Skin of body (tissue), 2 donors: ENCODE measurements at regions not wholly inside any gene's neighbourhood (a gene's known extent, or its start where the extent isn't known, plus 50 kb on each side); places are given as distances from the start of the nearest gene placed in this dataset. TPM values are rescaled to one million over a fixed set of nuclear protein-coding genes. Genes with fewer than 3 reads are reported as not detected.
"Not testable (repeated sequence)": the region's sequence is repeated elsewhere in the genome, so short reads cannot be mapped to it uniquely, and the experiment has no call there.

Experiments used
- DNase-seq: peaks from one replicate; lab custom pipeline; 2025; lab: John Stamatoyannopoulos, UW
- small RNA-seq: library from RNA; depleted of rRNA; stranded (forward); fragments of <200 nt; gene quantifications from one replicate; pipeline ENCODE3, GENCODE V24; 2014; ENCODE audit warnings: low replicate concordance

GRCh38 chr16:31745098-31745497 lies 128.5 kb upstream of the ZNF267 start:
- not testable (repeated sequence) for DNase-seq

- no peak for DNase-seq
Observed at GRCh38 chr16:31745900-31746299, 127.7 kb upstream of the ZNF267 start.

GRCh38 chr16:31754998-31755615 lies 118.5 kb upstream of the ZNF267 start:
- no peak for DNase-seq

- no peak for DNase-seq
Observed at GRCh38 chr16:31764103-31764502, 109.5 kb upstream of the ZNF267 start.

GRCh38 chr16:31767267-31767666 lies 106.3 kb upstream of the ZNF267 start:
- DNase-seq, result no peak

GRCh38 chr16:31780342-31780741 lies 93.3 kb upstream of the ZNF267 start:
- no peak for DNase-seq

- DNase-seq, result no peak
Observed at GRCh38 chr16:31785126-31785525, 88.5 kb upstream of the ZNF267 start.

GRCh38 chr16:31807086-31807485 lies 66.5 kb upstream of the ZNF267 start:
- no peak for DNase-seq

- no peak for DNase-seq
Observed at GRCh38 chr16:31810863-31811262, 62.7 kb upstream of the ZNF267 start.

- not testable (repeated sequence) for DNase-seq
Observed at GRCh38 chr16:31816141-31816540, 57.5 kb upstream of the ZNF267 start.

GRCh38 chr16:31819386-31819785 lies 54.2 kb upstream of the ZNF267 start:
- DNase-seq, result no peak

- no peak for DNase-seq
Observed at GRCh38 chr16:31819948-31820347, 53.7 kb upstream of the ZNF267 start.

Small RNA genes in the stretch of these regions (small RNA-seq; reads per million reads assigned to genes)
- gene AC074050.1, result not detected
